Heart left ventricle (tissue), 16 donors: ENCODE measurements at regions not wholly inside any gene's neighbourhood (a gene's known extent, or its start where the extent isn't known, plus 50 kb on each side); places are given as distances from the start of the nearest gene placed in this dataset.

ENCODE experiments used
- ATAC-seq, 4 donors: fragments of 200-7000 bp; cut with Tn5 transposase; one replicate each; pipeline ENCODE4 v1.9.1; 2020 to 2022; ENCODE audit warnings: moderate library complexity in 4 of 4, mild to moderate bottlenecking in 3 of 4, moderate number of reproducible peaks in 1 of 4
- DNase-seq, 5 donors: peaks; one replicate each; pipeline ENCODE4 v3.0.0-alpha.2; 2020
- H3K27ac ChIP-seq, 12 donors: fragments of 200-600 bp; sonication (generic) in 4 of 12; one replicate each; pipeline versions ENCODE4 v1.5.0 to v1.8.0; 2016 to 2022; ENCODE audit warnings: mild to moderate bottlenecking in 2 of 12
- H3K27me3 ChIP-seq, 9 donors: fragments of 200-600 bp; sonication (generic) in 2 of 9; one replicate each; pipeline versions ENCODE4 v1.5.1 to v1.8.0; 2016 to 2022; ENCODE audit warnings: mild to moderate bottlenecking in 3 of 9
- H3K36me3 ChIP-seq, 9 donors: fragments of 200-600 bp; sonication (generic) in 2 of 9; one replicate each; pipeline versions ENCODE4 v1.5.0 to v1.8.0; 2018 to 2022; ENCODE audit warnings: mild to moderate bottlenecking in 2 of 9
- H3K4me1 ChIP-seq, 12 donors: fragments of 200-600 bp; sonication (generic) in 4 of 12; one replicate each; pipeline versions ENCODE4 v1.5.0 to v1.8.0; 2016 to 2022; ENCODE audit warnings: mild to moderate bottlenecking in 3 of 12
- H3K4me3 ChIP-seq, 12 donors: fragments of 200-600 bp; sonication (generic) in 4 of 12; one replicate each; pipeline versions ENCODE4 v1.5.0 to v1.8.0; 2017 to 2022; ENCODE audit warnings: mild to moderate bottlenecking in 9 of 12, moderate library complexity in 4 of 12
- H3K9me3 ChIP-seq, 12 donors: fragments of 200-600 bp; sonication (generic) in 4 of 12; one replicate each; pipeline versions ENCODE4 v1.5.0 to v1.8.0; 2016 to 2022; ENCODE audit warnings: mild to moderate bottlenecking in 1 of 12
- POLR2A ChIP-seq, 2 donors: fragments of 450-650 bp; IDR thresholded peaks; one replicate each; pipeline ENCODE4 v1.6.1; 2017; ENCODE audit warnings: antibody characterized with exemption in 2 of 2, mild to moderate bottlenecking in 2 of 2, moderate library complexity in 2 of 2
- WGBS, 4 donors: extraction: QIAGEN DNeasy Blood & Tissue Kit in 2 of 4; methylation state at CpG; one replicate each; pipeline versions ENCODE4 v1.1.5 to v1.1.7; 2013 to 2018; 5-methylcytosine and 5-hydroxymethylcytosine counted together
- intact Hi-C, 10 donors: fragments of 100-400 bp; cut with DNase I; formaldehyde crosslinking; loops; one replicate each; pipeline versions ENCODE4 v1.11.1 to v1.14.2; 2022
- TF ChIP-seq, protein P1 (sequence below), 12 donors: fragments of 200-600 bp; sonication (generic) in 4 of 12; IDR thresholded peaks; one replicate each; pipeline versions ENCODE4 v1.5.0 to v1.8.0; 2018 to 2022; ENCODE audit warnings: antibody characterized with exemption in 12 of 12, mild to moderate bottlenecking in 5 of 12
- donor health status: ischemic (EF 13 %, LVEDD 7.1; RV severe dilation, severe dysfunction).
- donor health status: healthy with polysubstance abuse.
- donor health status: DM: no; HTN: yes; CAD: no.
- donor health status: DM: no; HTN: no; CAD: no.
- donor health status: ischemic (EF 25% LVEDD 6.9; RV normal size, moderate dysfunction).
- donor health status: ischemic (EF 25% LVEDD 5.7; RV mildly dilated, moderate dysfunction).
- donor health status: healthy.
- donor health status: DM: yes; HTN: yes; CAD: no.
- donor health status: ischemic (EF 35%, LVEDD 5.7; RV mildly dilated, moderate dysfunction).
- donor health status: nonischemic (EF 11% LVEDD 7.7; RV severe dilation, severe dysfunction).
- donor health status: DM: yes; HTN: yes; CAD: no.
- donor health status: PGD.
- donor health status: ischemic (EF 29% LVEDD 5.4; RV normal size, mild dysfunction).
- donor health status: nonischemic (EF 23%, LVEDD 6.1; RV moderate dilation, normal function).

DNA sequence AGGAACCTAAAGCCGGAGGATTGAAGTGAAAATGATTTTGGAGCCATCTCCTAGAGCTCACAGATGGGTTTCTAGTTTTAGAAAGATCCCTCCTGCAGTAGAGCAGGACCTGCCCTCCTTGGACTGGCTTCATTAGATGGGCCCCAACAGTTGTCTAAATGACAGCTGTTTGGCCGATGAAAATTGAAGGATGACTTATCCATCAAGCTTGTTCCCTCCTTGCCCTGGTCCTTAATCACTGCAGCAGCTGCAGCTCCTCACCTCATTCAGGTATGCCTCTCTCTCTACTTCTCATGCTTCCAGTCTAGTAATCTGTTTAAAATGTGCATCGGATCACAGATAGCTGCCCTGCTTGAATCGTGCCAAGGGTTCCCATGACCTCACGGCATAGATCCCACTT lies 677.6 kb downstream of the BCL11A start:
- Histone ChIP-seq H3K36me3 (no peaks in the 10 kb centered on the region), H3K27me3 (peaks cover 0 to 2% (median 0%) of the 10 kb centered on the region in 9 donors), H3K4me3 (no peak overlapping the region), H3K4me1 (no peaks in the 10 kb centered on the region), H3K9me3 (no peaks in the 10 kb centered on the region), H3K27ac (no peak overlapping the region)
- intact Hi-C loops: no loop called here
- TF ChIP-seq, protein P1, sequence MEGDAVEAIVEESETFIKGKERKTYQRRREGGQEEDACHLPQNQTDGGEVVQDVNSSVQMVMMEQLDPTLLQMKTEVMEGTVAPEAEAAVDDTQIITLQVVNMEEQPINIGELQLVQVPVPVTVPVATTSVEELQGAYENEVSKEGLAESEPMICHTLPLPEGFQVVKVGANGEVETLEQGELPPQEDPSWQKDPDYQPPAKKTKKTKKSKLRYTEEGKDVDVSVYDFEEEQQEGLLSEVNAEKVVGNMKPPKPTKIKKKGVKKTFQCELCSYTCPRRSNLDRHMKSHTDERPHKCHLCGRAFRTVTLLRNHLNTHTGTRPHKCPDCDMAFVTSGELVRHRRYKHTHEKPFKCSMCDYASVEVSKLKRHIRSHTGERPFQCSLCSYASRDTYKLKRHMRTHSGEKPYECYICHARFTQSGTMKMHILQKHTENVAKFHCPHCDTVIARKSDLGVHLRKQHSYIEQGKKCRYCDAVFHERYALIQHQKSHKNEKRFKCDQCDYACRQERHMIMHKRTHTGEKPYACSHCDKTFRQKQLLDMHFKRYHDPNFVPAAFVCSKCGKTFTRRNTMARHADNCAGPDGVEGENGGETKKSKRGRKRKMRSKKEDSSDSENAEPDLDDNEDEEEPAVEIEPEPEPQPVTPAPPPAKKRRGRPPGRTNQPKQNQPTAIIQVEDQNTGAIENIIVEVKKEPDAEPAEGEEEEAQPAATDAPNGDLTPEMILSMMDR (IDR thresholded peaks at IDR 0.05): no peak
- no peak for TF ChIP-seq POLR2A (IDR thresholded peaks at IDR 0.05)
- DNase-seq: no peak
- 84 to 91% (median 86%) methylated on average over 5 of the region's 5 CpGs for whole genome bisulfite sequencing, 4 donors
- no peak for ATAC-seq

DNA sequence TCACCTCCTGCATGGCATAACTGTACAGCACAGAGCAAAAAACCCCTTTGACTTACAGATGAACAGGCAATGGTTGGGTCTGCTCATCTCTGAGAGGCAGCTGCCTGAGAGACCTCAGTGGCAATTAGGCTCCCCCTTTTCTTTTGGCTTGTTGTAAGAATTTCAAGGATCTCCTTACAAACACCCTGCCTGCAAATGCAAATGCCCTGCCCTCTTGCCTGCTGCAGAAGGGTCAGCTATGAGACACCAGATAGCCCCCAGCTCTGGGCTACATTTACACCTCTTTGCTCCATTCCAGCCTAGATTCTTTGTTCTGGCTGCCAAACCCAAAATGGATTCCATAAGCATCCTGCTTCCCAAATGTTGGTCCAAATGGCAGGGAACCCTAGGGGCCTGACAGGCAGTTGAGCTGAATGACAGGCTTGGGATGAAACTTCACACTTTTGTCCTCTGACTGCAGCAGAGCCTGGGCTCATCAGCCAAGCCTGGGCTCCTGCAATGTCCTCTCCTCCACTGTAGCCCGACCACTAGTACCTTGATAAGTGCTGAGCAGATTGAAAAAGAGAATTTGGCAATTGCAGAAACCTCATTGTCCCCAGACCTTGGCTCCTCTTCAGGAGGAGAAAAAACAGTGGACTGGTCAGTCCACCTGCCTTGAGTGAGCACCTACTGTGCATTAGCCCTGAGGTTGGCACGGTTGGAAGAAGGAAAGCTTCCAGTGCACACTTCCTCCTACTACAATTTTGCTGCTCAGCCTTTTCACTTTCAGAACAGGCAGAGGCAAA lies 678.3 kb downstream of the BCL11A start:
- no peak for TF ChIP-seq POLR2A (IDR thresholded peaks at IDR 0.05)
- TF ChIP-seq, protein P1 (IDR thresholded peaks at IDR 0.05): no peak
- WGBS, 4 donors: 72 to 84% (median 75%) methylated on average over 2 of the region's 2 CpGs
- H3K27ac ChIP-seq: no peak overlapping the region
- intact Hi-C loops: no loop called here
- no peak for ATAC-seq
- no peak overlapping the region for H3K4me3 ChIP-seq
- no peaks in the 10 kb centered on the region for H3K9me3 ChIP-seq
- no peak for DNase-seq
- peaks cover 0 to 2% (median 0%) of the 10 kb centered on the region in 9 donors for H3K27me3 ChIP-seq
- H3K36me3 ChIP-seq: no peaks in the 10 kb centered on the region
- H3K4me1 ChIP-seq: no peaks in the 10 kb centered on the region

DNA sequence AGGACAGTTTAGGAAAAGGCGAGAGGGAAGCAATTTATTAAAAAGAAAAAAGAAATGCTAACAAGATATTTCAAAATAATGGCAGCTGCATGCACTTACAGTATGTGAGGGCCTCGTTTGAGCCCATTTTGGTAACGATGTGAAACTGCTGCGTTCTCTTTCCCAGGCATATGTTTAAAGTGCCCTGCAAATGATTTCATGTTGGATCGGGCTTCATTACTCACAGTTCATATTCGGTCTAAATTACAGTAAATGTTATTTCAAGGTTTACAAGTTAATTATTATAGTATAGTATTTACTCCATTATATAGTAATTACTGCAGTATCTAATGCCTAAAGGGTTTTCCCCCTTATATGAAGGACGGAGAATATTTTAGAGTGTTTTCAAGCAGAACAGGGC lies 679.1 kb downstream of the BCL11A start:
- no peak overlapping the region for H3K27ac ChIP-seq
- H3K27me3 ChIP-seq: peaks cover 0 to 2% (median 0%) of the 10 kb centered on the region in 9 donors
- ATAC-seq: no peak
- no peaks in the 10 kb centered on the region for H3K4me1 ChIP-seq
- no peak for DNase-seq
- TF ChIP-seq, protein P1 (IDR thresholded peaks at IDR 0.05): no peak
- no peak for TF ChIP-seq POLR2A (IDR thresholded peaks at IDR 0.05)
- no peak overlapping the region for H3K4me3 ChIP-seq
- intact Hi-C loops: no loop called here
- 83 to 89% (median 86%) methylated on average over 7 of the region's 7 CpGs for WGBS, 4 donors
- H3K36me3 ChIP-seq: no peaks in the 10 kb centered on the region
- H3K9me3 ChIP-seq: no peaks in the 10 kb centered on the region

DNA sequence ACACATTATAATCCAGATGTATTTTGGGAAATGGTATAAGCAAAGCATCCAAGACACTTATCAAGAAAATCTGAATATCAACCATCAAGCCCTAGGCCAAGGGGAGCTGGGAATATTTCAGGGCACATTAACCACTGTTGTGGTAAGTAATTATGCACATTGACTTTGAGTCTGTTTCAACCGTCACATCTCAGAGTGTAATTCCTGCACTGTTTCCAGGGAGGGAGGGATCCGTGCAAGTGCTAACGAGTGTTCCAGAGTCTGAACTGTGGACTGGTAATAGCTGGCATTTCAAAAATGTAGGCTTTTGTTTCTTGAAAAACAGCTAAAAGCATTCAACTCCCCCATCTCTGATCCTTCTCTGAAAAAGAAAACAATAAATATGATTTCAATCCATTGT lies 681.6 kb downstream of the BCL11A start:
- ATAC-seq: no peak
- Histone ChIP-seq H3K36me3 (no peaks in the 10 kb centered on the region), H3K27me3 (peaks cover 0 to under 1% (median 0%) of the 10 kb centered on the region in 9 donors), H3K4me3 (no peak overlapping the region), H3K9me3 (no peaks in the 10 kb centered on the region), H3K4me1 (peaks cover 0 to 3% (median 0%) of the 10 kb centered on the region in 12 donors), H3K27ac (no peak overlapping the region)
- 55 to 70% (median 64%) methylated on average over 3 of the region's 3 CpGs for WGBS, 4 donors
- DNase-seq: no peak
- TF ChIP-seq, protein P1 (IDR thresholded peaks at IDR 0.05): no peak
- TF ChIP-seq POLR2A (IDR thresholded peaks at IDR 0.05): no peak
- intact Hi-C loops: no loop called here
